ENCODE measurements at regions not wholly inside any gene's neighbourhood (a gene's known extent, or its start where the extent isn't known, plus 50 kb on each side); places are given as distances from the start of the nearest gene placed in this dataset.

DNA sequence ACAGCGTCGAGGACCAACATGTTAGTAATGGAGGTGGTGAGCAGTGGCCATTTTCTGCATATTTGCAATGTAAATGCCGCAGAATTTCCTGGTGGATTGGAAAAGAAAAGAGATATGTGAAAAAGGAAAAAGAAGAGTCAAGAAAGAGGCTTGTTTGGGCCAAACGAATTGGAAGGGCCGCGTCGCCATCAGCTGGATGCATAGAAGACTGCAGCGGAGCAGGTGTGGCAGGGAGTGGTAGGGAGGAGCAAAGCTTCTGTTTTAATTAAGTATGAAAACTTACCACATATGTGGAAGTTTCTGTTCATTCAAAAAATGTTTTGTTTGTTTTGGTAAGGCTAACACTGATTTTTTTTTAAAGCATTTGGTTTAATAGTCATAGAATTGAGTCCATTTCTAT, 690.7 kb downstream of the NCAM2 start:
- TF ChIP-seq CTCF (IDR thresholded peaks at IDR 0.05; ENCODE audit: insufficient read depth, low read length, poor library complexity, severe bottlenecking): no peak
- no peak for TF ChIP-seq EZH2phosphoT487 (conservative IDR thresholded peaks at IDR 0.05; ENCODE audit: low read length)
